NCI-H526 treated with DMSO at 0.1 percent for 48 hours (cell line): ENCODE measurements at regions not wholly inside any gene's neighbourhood (a gene's known extent, or its start where the extent isn't known, plus 50 kb on each side); places are given as distances from the start of the nearest gene placed in this dataset.

Experiments
- DNase-seq: peaks from one replicate; lab custom pipeline; 2025; lab: John Stamatoyannopoulos, UW

DNA sequence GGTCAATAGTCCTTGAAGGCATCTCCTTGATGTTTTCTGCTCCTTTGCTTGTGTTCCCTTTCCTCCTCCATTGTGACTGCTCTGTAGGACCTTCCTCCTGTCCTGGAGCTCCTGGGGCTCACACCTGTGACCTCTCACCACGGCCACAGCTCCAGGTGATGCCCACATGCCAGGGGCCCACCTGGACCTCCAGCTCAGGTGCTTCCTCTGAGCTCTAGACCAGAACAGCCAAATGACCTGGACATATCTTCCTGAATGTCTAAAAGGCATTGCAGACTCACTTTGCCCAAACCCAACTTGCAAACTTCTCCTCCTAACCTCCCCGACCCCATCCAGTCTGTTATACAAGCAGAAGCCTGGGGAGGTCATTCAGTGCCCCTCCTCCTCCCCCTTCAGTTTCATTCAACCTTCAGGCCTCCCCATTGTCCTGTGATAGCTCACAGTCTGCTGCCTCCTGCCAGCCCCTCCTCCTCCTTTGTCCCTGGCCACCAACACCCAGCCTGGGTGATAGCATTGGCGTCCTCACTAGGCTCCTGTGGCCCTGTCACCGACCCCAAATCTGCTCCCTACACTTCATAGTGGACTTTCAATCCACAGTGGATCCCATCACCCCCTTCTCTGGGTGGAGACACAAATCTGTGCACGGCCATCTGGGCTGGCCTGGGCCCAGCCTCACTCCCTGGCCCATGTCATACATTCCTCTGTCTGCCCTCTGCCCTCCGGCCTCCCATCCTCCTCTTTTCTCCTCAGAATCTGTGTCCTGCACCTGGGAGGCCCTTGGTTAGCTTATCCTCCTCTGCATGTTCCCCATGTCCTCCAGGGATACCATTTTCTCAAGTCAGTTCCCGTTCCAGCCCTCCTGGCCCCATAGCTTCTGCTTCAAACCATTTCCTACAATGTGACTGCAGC, 310.4 kb upstream of the HDAC4 start:
- no peak for DNase-seq

DNA sequence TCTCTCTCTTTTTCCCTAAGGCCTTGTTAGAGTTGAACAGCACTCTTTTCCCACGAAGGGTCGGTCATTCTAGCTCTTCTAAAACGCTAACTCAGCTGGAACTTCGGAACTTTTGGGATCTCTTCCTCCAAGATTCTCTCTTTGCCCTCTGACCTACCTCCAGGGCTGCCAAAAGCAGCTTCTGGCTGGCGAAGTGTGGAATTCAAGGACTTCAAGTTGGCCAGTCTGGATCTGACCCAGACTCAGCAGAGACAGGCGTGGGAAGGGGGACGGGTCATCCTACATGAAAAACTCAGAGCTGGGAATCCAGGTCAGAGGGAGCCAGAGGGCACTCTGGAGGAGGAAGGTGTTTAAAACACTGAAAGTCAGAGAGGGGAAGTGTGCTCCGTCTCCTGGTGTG, 305.5 kb upstream of the HDAC4 start:
- DNase-seq: no peak

DNA sequence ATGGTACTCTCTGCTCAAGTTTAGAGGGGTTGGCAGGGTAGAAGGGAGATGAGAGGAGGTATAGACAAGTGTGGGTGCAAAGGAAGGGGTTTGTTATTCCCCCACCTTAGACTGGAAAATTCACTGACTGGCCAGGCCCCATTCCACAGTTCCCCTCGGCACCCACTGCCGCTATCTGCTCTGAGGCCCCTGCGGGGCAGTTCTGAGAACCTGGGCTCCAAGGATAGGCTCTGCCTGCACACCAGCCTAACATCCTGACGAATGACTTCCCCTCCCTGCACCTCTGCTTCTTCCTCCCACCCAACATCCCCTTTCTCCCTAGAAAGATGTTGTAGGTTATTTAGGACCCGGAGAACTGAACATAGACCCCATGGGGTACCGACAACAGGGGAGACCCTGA, 303.9 kb upstream of the HDAC4 start:
- DNase-seq: no peak

DNA sequence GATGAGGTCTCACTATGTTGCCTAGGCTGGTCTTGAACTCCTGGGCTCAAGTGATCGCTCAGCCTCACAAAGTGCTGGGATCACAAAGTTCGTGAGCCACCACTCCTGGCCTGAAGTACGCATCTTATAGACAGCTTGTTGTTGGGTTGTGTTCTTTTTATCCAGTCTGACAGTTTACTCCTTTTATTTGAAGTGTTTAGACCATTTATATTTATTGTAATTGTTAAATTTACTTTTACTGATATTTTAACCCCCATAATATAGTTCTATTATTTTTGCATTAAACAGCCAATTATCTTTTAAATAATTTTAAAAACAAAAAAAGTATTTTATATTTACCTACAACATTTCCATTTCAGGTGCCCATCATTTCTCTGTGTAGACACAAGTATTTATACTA, 303.0 kb upstream of the HDAC4 start:
- no peak for DNase-seq

DNA sequence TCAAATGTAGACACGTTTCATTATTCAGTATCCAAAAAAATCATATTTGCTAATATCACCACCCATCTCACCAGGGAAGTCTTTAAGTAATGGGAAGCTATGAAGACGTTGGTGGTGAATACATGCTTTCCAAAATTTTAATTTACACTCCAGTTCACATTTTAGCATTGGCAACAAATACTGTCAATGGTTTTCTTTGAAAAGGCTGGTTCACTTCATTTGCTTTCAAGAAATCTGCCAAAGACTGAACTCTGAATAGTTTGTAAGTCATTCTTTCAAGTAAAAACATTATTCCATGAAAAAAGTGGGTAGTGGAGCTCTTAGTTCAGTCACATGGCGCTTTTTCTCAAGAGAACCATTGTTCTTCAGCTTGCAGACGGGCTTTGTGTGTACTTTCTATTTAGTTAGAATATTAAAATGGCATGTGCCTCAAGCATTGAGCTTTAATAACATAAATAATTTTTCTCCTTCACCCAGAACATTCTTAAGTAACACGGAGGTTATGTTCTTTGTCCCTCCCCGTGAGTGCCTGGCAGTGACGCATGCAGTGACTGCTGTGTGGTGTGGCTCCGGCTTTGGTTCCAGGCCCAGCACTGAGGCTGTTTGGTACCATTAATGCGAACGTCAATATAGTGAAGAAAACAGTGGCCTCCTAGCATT, 300.0 kb upstream of the HDAC4 start:
- no peak for DNase-seq

DNA sequence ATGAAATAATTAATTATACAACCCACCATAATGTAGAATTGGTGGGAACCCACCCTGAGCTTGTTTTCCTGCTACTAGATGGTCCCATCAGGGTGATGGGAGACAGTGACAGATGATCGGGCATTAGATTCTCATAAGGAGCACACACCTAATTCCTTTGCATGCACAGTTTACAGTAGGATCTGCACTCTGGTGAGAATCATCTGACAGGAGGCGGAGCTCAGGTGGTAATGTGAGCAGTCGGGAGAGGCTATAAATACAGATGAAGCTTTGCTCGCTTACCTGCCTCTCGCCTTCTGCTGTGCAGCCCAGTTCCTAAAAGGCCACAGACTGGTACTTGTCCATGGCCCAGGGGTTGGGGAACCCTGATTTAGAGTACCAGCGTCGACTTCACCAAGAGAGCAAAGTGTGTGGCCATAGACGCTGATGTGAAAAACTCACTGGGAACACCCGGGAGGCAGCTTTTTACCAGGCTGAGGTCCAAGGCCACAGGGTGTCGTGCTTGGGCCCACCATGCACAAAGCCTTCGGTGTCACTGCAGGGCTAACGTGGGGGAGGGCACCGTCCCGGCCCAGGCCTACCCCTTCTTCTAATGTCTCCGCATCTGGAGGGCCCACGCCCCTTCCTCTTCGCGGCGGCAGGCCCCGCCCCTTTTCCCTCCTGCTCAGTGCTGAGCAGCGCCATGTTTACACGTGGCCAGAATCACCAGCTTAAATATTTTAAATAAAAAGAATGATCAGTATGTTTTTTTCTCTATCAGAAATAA, 296.8 kb upstream of the HDAC4 start:
- no peak for DNase-seq

DNA sequence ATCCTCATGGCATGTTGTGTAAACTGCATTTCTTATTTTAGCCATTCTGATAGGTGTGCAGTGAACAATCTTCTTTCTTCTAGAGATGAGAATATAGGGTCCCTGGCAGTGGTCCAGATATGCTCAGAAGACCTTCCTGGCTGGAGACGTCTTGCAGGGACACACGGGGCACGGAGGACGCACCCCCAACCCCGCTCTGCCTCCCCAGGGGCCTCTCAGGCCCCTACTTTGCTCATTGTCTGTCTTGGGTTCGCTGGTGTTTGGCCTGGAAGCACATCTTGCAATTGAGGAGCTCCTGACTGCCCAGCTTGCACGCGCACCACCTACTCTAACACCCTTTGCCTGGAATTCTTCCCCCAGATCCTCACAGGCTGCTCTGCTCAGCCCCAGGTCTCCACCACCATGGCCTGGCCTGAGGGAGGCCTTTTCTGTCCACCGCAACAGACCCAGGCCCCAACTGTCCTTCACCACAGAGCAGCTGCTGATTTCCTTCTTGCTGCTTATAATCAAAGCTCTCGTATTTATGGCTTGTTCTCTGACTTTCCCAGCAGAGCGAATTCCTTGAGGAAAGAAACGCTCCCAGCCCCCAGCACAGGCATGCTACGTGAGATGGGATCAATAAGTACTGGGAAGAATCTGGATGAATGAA, 295.9 kb upstream of the HDAC4 start:
- no peak for DNase-seq

DNA sequence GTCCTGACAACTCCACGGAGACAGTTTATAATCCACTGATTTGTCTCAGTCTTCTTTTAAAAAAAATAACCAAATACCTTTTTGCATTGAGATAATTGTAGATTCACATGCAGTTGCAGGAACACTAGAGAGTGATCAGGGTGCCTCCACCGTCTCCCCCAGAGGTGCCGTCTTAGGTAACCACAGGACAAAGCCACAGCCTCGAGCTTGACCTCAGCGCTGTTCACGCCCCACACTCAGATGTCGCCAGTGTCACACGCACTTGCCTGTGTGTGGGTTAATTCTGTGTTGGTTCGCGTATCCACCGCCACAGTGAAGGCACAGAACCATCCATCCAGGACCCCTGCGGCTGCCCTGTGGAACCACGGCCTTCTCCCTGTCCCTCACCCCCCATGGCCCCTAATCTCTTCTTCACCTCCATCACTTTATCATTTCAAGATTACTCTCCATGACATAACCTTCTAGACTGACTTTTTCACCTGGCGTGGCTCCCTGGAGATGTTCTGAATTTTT, 295.0 kb upstream of the HDAC4 start:
- DNase-seq: no peak

DNA sequence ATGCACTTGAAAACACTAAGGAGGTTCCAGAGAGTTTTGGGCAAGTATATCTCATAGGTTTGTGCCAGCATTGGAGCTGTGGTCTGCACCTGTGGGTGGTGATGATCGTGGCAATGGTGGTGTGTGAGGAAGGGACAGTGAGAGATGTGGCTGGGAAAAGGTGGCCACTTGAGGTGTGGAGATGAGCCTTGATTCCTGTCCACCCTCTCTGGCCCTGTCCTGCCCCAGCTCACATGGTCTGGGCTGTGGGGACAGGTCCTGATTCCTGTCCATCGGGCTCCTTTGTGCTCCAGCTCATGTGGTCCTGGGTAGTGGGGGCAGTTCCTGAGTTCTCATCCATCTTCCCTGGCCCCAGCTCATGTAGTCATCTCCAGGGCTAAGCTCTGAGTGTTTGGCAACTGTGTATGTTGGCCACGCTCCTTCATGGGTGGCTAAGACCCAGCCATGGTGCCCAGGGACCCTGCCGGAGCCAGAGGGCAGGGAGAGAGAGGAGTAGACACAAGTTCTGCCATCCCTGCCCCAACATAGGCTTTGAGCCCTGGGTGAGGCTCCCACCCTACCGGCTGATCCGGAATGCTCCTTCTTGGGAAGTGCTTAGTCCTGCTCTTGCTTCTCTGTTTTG, 294.4 kb upstream of the HDAC4 start:
- no peak for DNase-seq

DNA sequence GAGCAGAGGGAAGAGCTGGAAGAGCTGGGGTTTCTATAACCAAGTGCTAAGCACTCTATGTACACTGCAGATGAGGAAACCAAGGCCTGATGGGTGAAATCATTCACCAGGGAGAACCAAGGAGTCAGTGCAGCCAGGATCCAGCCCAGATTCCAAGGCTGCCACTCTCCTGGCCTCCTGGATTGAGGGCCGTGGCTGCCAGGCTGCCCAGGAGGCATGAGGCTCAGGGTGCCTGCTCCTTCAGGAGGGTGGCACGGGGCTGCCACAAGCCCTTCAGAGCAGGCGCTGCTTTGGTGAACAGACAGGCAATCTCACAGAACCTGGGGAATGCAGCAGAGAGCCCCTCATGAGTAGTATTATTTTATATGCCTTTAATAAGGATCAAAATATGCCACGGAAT, 293.7 kb upstream of the HDAC4 start:
- no peak for DNase-seq

DNA sequence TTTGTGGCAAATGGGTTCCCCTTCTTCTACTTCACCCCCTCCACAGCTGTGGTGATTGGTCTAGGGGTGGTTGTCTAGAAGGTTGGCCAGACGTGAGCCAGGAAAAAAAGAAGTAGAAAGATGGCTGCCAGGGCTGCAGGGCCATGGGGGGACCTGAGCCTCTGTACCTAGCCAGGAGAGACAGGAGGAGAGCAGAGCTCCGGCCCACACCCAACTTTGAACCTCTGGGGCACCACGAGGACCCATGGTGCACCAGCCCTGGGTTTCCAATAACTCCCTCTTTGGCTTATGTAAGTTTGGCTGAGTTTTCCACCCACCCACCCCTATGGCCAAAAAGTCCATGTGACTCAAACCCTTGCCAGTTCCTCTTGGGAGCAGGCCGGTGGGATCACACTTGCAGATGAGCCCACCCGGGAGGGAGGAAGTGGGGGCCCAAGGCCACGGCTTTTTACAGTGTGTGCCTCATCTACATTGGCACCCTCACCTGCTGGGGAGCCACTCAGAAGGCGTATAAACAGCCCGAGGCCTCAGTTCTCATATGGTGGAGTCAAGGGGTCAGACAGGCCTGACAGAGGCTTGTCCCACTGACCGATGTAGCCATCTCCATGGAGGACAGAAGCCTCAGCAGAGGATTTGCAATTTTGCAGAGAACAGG, 293.1 kb upstream of the HDAC4 start:
- no peak for DNase-seq

DNA sequence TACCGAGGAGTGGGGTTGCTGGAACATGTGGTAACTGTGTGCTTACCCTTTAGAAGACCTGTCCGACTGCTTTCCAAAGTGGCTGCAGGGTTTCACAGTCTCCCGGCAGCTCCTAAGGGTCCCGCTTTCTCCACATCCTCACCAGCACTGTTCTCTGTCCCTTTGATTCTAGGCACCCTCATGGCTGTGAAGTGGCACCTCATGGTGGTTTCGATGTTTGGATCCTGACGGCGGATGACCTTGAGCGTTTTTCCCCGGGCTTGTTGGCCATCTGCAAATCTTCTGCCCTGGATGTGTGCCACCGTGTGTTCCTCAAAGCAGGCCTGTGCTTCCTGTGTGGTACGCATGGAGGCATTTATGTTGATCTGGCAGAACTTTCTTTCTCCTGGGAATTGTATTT, 292.5 kb upstream of the HDAC4 start:
- DNase-seq: no peak

DNA sequence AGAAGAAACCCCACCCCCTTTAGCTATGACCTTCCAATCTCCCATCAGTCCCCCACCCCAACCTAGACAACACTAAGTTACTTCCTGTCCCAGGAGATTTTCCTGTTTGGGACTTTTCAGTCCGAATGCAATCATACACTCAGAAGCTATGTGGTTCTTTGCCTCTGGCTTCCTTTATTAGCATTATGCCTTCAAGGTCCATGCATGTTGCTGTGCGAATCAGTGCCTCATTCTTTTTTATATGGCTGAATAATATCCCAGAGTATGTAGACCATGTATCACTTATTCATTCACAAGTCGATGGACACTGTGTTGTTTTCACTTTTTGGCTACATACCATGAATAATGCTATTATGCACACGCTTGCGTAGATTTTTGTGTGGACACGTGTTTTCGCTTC, 292.1 kb upstream of the HDAC4 start:
- no peak for DNase-seq

DNA sequence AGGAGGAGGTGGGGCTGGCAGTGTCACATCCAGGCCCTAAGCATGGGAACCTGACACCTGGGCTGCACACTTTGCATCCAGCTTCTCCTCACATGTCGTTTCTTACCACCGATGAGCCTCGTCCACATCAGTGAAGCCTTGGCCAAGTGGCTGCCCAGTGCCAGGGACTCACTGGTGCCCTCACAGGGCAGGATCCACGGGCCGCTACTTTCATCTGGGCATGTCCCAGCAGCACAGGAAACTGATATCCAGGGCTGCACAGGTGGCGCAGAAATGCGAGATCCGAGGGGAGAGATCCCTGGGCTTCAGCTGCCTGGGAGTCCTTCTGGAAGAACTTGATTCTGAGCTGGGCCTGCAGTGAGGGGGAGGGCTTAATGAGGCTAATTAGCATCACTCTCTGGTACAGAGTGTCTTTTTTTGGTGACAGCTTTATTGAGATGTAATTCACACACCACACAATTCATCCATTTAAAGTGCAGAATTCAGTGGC, 291.6 kb upstream of the HDAC4 start:
- DNase-seq: peak; percentile 9

DNA sequence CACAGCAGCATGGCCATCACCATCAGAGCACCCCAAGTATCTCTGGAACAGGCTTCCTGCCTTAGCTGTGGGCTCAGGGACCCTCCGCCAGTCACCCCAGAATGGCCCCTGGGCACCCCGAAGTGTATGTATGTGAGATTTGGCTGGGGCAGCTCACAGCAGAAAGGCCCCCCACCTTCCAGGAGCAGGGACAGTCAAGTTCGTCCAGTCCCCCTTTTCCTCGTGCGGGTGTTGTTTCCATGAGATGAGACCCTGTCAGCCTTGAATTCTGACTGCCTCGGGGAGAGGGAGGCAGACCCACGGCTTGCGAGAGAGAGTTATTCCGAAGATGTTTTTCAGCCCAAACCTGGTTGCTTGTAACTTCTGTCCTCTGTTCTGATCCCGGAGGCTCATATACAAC, 290.9 kb upstream of the HDAC4 start:
- no peak for DNase-seq

DNA sequence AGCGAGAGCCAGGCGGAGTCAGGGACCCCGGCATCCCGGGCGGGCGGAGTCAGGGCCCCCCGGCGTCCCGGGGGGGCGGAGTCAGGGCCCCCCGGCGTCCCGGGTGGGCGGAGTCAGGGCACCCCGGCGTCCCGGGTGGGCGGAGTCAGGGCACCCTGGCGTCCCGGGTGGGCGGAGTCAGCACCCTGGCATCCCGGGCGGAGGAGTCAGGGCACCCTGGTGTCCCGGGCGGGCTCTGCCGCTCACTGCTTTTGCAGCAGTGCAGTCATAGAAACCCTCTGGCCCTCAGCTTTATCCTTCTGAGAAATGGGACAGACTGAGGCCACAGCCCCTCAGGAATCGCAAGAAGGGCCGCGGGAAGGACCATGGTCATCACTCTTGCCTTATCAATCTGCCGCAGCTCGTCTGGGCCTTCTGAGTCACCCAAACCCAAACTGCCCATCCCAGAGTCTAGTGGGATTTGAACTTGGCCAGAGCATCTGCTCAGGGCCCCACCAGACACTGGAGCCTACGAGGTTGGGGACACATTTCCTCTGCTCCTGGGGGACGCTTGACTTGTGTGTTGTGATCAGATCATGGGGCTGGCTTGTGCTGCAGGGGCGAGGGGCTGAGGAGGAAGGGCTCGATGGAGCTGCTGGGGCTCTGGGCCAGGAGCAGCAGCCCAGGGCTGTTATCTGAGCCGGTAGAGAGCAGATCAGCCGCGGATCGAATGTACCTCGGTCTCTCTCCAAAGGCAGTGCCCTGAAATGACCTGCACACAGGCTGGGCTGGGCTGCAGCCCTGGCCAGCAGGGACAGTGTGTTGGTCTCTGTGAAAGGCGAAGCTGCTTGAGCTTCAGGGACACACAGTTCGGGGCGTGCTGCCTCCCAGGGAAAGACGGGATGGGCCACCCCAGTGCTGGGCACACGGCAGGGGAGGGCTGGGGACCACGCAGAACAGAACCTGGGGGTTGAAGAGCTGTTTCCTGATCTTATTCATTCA, 290.1 kb upstream of the HDAC4 start:
- DNase-seq: no peak

DNA sequence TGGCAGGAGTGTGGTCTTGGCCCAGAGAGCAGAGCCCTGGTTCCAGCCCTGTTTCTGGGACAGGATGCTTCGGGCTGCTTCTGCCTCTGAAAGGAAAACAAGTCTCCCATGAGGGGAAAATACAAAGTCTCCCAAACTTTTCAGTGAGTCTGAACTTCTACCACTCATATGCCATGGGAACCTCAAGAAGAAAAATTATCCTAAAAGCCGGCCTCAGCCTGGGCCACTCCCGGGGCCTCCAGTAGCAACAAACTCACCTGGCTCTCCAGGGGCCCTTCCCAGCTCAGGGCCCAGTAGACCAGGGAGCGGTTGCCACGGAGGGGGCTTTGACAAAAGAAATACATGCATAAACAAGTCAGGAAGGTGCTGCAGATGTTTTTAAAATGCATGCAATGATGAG, 289.2 kb upstream of the HDAC4 start:
- no peak for DNase-seq

DNA sequence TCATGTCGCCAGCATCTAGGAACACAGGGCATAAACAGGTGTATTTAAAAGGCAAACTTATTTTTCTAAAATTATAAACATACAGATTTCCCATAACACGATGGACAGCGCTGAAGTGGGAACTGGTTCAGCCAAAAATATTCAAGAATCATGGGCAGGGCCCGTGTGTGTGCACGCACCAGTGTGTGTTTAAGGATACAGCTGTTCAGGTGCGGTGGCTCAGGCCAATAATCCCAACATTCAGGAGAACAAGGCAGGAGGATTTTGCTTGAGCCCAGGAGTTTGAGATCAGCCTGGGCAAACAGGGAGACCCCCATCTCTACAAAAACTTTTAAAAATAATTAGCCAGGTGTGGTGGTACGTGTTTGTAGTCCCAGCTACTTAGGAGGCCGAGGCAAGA, 288.6 kb upstream of the HDAC4 start:
- DNase-seq: no peak

DNA sequence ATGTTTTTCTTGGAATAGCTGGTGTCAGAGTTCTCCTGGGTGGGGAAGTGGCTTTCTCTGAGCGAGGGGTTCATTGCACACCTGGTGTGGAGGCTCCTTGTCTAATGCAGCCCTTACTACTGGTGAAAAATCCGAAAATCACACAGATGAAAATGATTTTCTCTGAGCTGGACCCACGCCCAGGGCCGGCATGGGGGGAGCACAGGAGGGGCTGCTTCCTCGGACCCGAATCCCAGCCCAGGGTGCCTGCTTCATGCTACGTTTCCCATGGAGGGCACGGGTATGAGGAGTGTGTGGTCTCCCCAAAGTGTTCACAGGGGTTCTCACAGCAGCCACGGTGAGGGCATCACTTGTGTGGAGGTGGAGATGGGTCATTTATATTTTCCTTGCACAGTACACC, 288.0 kb upstream of the HDAC4 start:
- no peak for DNase-seq
